Activated CD8-positive, alpha-beta memory T cell treated with anti-CD3 and anti-CD28 coated beads for 24 hours (primary cell): ENCODE measurements at regions not wholly inside any gene's neighbourhood (a gene's known extent, or its start where the extent isn't known, plus 50 kb on each side); places are given as distances from the start of the nearest gene placed in this dataset.
"Not testable (repeated sequence)": the region's sequence is repeated elsewhere in the genome, so short reads cannot be mapped to it uniquely, and the experiment has no call there.

Experiments
- DNase-seq: peaks from one replicate; pipeline ENCODE4 v3.0.0-alpha.2; 2020

GRCh38 chr5:118144540-118144939, 843.8 kb downstream of the DTWD2 start:
- DNase-seq: no peak

GRCh38 chr5:118139361-118139760, 849.0 kb downstream of the DTWD2 start:
- DNase-seq: no peak

GRCh38 chr5:118126159-118126558, 862.2 kb downstream of the DTWD2 start:
- DNase-seq: no peak

- no peak for DNase-seq
Measured at GRCh38 chr5:118125687-118126086, 862.7 kb downstream of the DTWD2 start.

GRCh38 chr5:118121258-118121657, 867.1 kb downstream of the DTWD2 start:
- DNase-seq: no peak

GRCh38 chr5:118115791-118116190, 872.6 kb downstream of the DTWD2 start:
- no peak for DNase-seq

GRCh38 chr5:118111956-118112355, 876.4 kb downstream of the DTWD2 start:
- no peak for DNase-seq

GRCh38 chr5:118107246-118107645, 881.1 kb downstream of the DTWD2 start:
- not testable (repeated sequence) for DNase-seq

- no peak for DNase-seq
Measured at GRCh38 chr5:118098716-118099115, 889.6 kb downstream of the DTWD2 start.

GRCh38 chr5:118095115-118095514, 893.2 kb downstream of the DTWD2 start:
- DNase-seq: no peak

GRCh38 chr5:118088448-118088847, 899.9 kb downstream of the DTWD2 start:
- no peak for DNase-seq

GRCh38 chr5:118076490-118076889, 911.9 kb downstream of the DTWD2 start:
- no peak for DNase-seq

- DNase-seq: no peak
Measured at GRCh38 chr5:118070041-118070440, 918.3 kb downstream of the DTWD2 start.

GRCh38 chr5:118069452-118069851, 918.9 kb downstream of the DTWD2 start:
- no peak for DNase-seq

GRCh38 chr5:118068886-118069285, 919.5 kb downstream of the DTWD2 start:
- no peak for DNase-seq

- not testable (repeated sequence) for DNase-seq
Measured at GRCh38 chr5:118063836-118064235, 924.5 kb downstream of the DTWD2 start.

- no peak for DNase-seq
Measured at GRCh38 chr5:118060833-118061232, 927.5 kb downstream of the DTWD2 start.

- DNase-seq: no peak
Measured at GRCh38 chr5:118052503-118052902, 935.8 kb downstream of the DTWD2 start.

GRCh38 chr5:118044169-118044568, 944.2 kb downstream of the DTWD2 start:
- DNase-seq: no peak

GRCh38 chr5:118043531-118043930, 944.8 kb downstream of the DTWD2 start:
- no peak for DNase-seq

GRCh38 chr5:118042076-118042475, 946.3 kb downstream of the DTWD2 start:
- no peak for DNase-seq

GRCh38 chr5:118040496-118040895, 947.9 kb downstream of the DTWD2 start:
- DNase-seq: no peak

- DNase-seq: no peak
Measured at GRCh38 chr5:118033686-118034338, 954.5 kb downstream of the DTWD2 start.

- no peak for DNase-seq
Measured at GRCh38 chr5:118029807-118030206, 958.5 kb downstream of the DTWD2 start.

GRCh38 chr5:118022062-118022461, 966.3 kb downstream of the DTWD2 start:
- DNase-seq: no peak
